H9 (cell line): ENCODE measurements at regions not wholly inside any gene's neighbourhood (a gene's known extent, or its start where the extent isn't known, plus 50 kb on each side); places are given as distances from the start of the nearest gene placed in this dataset.

Experiments
- DNase-seq: peaks from one replicate; pipeline ENCODE4 v3.0.0-alpha.2; 2017
- H2AFZ ChIP-seq: one replicate; pipeline ENCODE4 v1.6.1; 2013; ENCODE audit warnings: mild to moderate bottlenecking, low read length, control low read depth, moderate library complexity
- H2AK5ac ChIP-seq: 2 replicates; pipeline ENCODE4 v1.6.1; 2013; ENCODE audit warnings: low read length, control low read depth, mixed read lengths; ENCODE audit not compliant: insufficient read length
- H2BK120ac ChIP-seq: one replicate; pipeline ENCODE4 v1.6.1; 2013; ENCODE audit warnings: low read depth, mild to moderate bottlenecking, low read length, control low read depth, inconsistent platforms; ENCODE audit not compliant: poor library complexity, severe bottlenecking
- H2BK12ac ChIP-seq: 2 replicates; pipeline ENCODE4 v1.6.1; 2013; ENCODE audit warnings: low read length, control low read depth, mixed read lengths, low read depth; ENCODE audit not compliant: insufficient read length
- H2BK15ac ChIP-seq: 2 replicates; pipeline ENCODE4 v1.6.1; 2013; ENCODE audit warnings: low read depth, low read length, control low read depth
- H2BK20ac ChIP-seq: one replicate; pipeline ENCODE4 v1.6.1; 2013; ENCODE audit warnings: low read depth, mild to moderate bottlenecking, low read length, control low read depth, inconsistent platforms; ENCODE audit not compliant: poor library complexity, severe bottlenecking
- H2BK5ac ChIP-seq: 2 replicates; pipeline ENCODE4 v1.6.1; 2013; ENCODE audit warnings: low read length, control low read depth, mixed read lengths; ENCODE audit not compliant: insufficient read length
- H3K14ac ChIP-seq: 2 replicates; pipeline ENCODE4 v1.6.1; 2013; ENCODE audit warnings: low read length, control low read depth; ENCODE audit not compliant: insufficient read depth
- H3K18ac ChIP-seq: 2 replicates; pipeline ENCODE4 v1.6.1; 2013; ENCODE audit warnings: low read depth, mild to moderate bottlenecking, mixed read lengths, low read length, control low read depth; ENCODE audit not compliant: insufficient read length
- H3K23ac ChIP-seq: 2 replicates; pipeline ENCODE4 v1.6.1; 2013; ENCODE audit warnings: low read length, control low read depth, mixed read lengths, low read depth; ENCODE audit not compliant: insufficient read length
- H3K23me2 ChIP-seq: 2 replicates; pipeline ENCODE4 v1.6.1; 2013; ENCODE audit warnings: low read depth, mild to moderate bottlenecking, mixed read lengths, low read length, control low read depth; ENCODE audit not compliant: insufficient read length, poor library complexity, severe bottlenecking
- H3K27ac ChIP-seq: 2 replicates; pipeline ENCODE4 v1.5.1; 2013; ENCODE audit warnings: low read length, control low read depth, mixed read lengths, low read depth; ENCODE audit not compliant: insufficient read length
- H3K27me3 ChIP-seq: 2 replicates; pipeline ENCODE4 v1.6.1; 2013; ENCODE audit warnings: low read length, control low read depth, inconsistent platforms; ENCODE audit not compliant: insufficient read depth
- H3K4ac ChIP-seq: 2 replicates; pipeline ENCODE4 v1.6.1; 2013; ENCODE audit warnings: low read depth, mild to moderate bottlenecking, control low read depth, inconsistent platforms, low read length, moderate library complexity
- H3K4me1 ChIP-seq: 2 replicates; pipeline ENCODE4 v1.6.1; 2013; ENCODE audit warnings: low read length, control low read depth, inconsistent platforms; ENCODE audit not compliant: insufficient read depth
- H3K4me2 ChIP-seq: 2 replicates; pipeline ENCODE4 v1.6.1; 2013; ENCODE audit warnings: low read length, control low read depth, mixed read lengths; ENCODE audit not compliant: insufficient read length, insufficient read depth
- H3K56ac ChIP-seq: 2 replicates; pipeline ENCODE4 v1.6.1; 2013; ENCODE audit warnings: low read depth, mild to moderate bottlenecking, mixed read lengths, low read length, control low read depth; ENCODE audit not compliant: insufficient read length
- H3K79me1 ChIP-seq: 2 replicates; pipeline ENCODE4 v1.6.1; 2013; ENCODE audit warnings: low read depth, mild to moderate bottlenecking, moderate library complexity, low read length, control low read depth, inconsistent platforms; ENCODE audit not compliant: insufficient read depth, poor library complexity, severe bottlenecking
- H3K79me2 ChIP-seq: 2 replicates; pipeline ENCODE4 v1.6.1; 2013; ENCODE audit warnings: low read length, control low read depth, inconsistent platforms; ENCODE audit not compliant: insufficient read depth
- H3K9ac ChIP-seq: 2 replicates; pipeline ENCODE4 v1.6.1; 2013; ENCODE audit warnings: low read length, control low read depth, mixed read lengths; ENCODE audit not compliant: insufficient read length; ENCODE audit errors: extremely low read depth
- H3K9me3 ChIP-seq: one replicate; pipeline ENCODE4 v1.6.1; 2013; ENCODE audit warnings: low read depth, low read length, inconsistent platforms; ENCODE audit not compliant: control insufficient read depth
- H3T11ph ChIP-seq: one replicate; pipeline ENCODE4 v1.6.1; 2013; ENCODE audit warnings: mild to moderate bottlenecking, low read length, control low read depth, inconsistent platforms
- H4K20me1 ChIP-seq: one replicate; pipeline ENCODE4 v1.6.1; 2013; ENCODE audit not compliant: control insufficient read depth, insufficient read length, insufficient read depth
- H4K5ac ChIP-seq: 2 replicates; pipeline ENCODE4 v1.6.1; 2013; ENCODE audit warnings: low read depth, mild to moderate bottlenecking, mixed read lengths, low read length, control low read depth; ENCODE audit not compliant: insufficient read length
- H4K8ac ChIP-seq: replicated peaks from 2 replicates; pipeline ENCODE4 v1.6.1; 2013; ENCODE audit warnings: low read length, control low read depth, mixed read lengths, low read depth; ENCODE audit not compliant: insufficient read length
- H4K91ac ChIP-seq: 2 replicates; pipeline ENCODE4 v1.6.1; 2013; ENCODE audit warnings: low read depth, mild to moderate bottlenecking, moderate library complexity, mixed read lengths, low read length, control low read depth; ENCODE audit not compliant: insufficient read length
- H3K27ac Mint-ChIP-seq, 3 experiments: 2 replicates in 2 of 3; 3 replicates in 1 of 3; pipeline ENCODE4 v1.8.0; 2020 to 2021; ENCODE audit warnings: mixed read lengths in 3 of 3, mild to moderate bottlenecking in 1 of 3, moderate library complexity in 1 of 3
- H3K27me3 Mint-ChIP-seq: 2 replicates; pipeline ENCODE4 v1.8.0; 2021; ENCODE audit warnings: low read depth, mild to moderate bottlenecking, moderate library complexity, mixed read lengths
- H3K36me3 Mint-ChIP-seq, 3 experiments: 2 replicates in 2 of 3; 3 replicates in 1 of 3; pipeline ENCODE4 v1.8.0; 2020 to 2021; ENCODE audit warnings: low read depth in 3 of 3, mixed read lengths in 3 of 3; ENCODE audit not compliant: insufficient read depth in 1 of 3
- H3K4me1 Mint-ChIP-seq, 2 experiments: 2 replicates each; pipeline ENCODE4 v1.8.0; 2020; ENCODE audit warnings: mixed read lengths in 2 of 2
- H3K4me3 Mint-ChIP-seq, 2 experiments: 2 replicates in 1 of 2; 3 replicates in 1 of 2; pipeline ENCODE4 v1.8.0; 2020 to 2021; ENCODE audit warnings: mild to moderate bottlenecking in 2 of 2, mixed read lengths in 2 of 2, moderate library complexity in 1 of 2
- H3K9me3 Mint-ChIP-seq, 2 experiments: 2 replicates in 1 of 2; 3 replicates in 1 of 2; pipeline ENCODE4 v1.8.0; 2020; ENCODE audit warnings: mild to moderate bottlenecking in 2 of 2, mixed read lengths in 2 of 2, moderate library complexity in 1 of 2
- WGBS: extraction: QIAGEN DNeasy Blood & Tissue Kit; methylation state at CpG from one replicate; pipeline ENCODE4 v1.1.7; 2013; ENCODE audit warnings: missing lambda C conversion rate, low lambda C conversion rate, mixed read lengths; ENCODE audit not compliant: insufficient read length; ENCODE audit errors: extremely low coverage; 5-methylcytosine and 5-hydroxymethylcytosine counted together
- TF ChIP-seq, protein P1 (sequence below): fragments of 200-600 bp; sonication (generic); conservative IDR thresholded peaks from 3 replicates; pipeline ENCODE4 v1.8.0; 2021; ENCODE audit warnings: antibody characterized with exemption, mild to moderate bottlenecking

DNA sequence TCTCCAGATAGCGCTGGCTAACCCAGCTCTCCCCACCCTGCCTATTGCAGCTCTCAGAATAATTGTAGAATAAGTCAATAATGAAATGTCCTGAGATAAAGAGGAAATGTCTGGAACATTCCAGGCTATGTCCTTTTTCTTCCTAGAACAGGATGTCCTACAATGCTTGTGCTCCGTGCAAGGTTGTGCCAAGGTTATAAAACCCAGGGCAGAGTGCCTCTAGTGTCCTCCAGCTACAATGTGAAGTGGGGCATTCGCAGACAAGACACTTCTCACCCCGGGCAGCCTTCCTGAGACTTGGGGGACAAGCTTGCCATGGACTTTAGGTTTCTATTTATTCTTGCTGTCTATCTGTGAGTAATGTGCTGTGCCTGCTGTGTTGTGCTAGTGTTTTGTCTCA is 900.6 kb downstream of the TUSC7 start:
- Histone ChIP-seq H2BK20ac (no peak overlapping the region), H3K79me1 (no peaks in the 10 kb centered on the region), H2AK5ac (no peak overlapping the region), H4K8ac (no peak overlapping the region), H2AFZ (no peak overlapping the region), H3K27ac (no peak overlapping the region), H3K9me3 (no peaks in the 10 kb centered on the region), H4K5ac (no peak overlapping the region), H2BK5ac (no peak overlapping the region), H3K4ac (no peak overlapping the region), H3K23ac (no peak overlapping the region), H3K4me1 (no peaks in the 10 kb centered on the region), H3K56ac (no peak overlapping the region), H3K27me3 (no peaks in the 10 kb centered on the region), H4K91ac (no peak overlapping the region), H3K9ac (no peak overlapping the region), H2BK12ac (no peak overlapping the region), H3K18ac (no peak overlapping the region), H3T11ph (no peak overlapping the region), H2BK15ac (no peak overlapping the region), H3K79me2 (no peaks in the 10 kb centered on the region), H3K23me2 (no peaks in the 10 kb centered on the region), H3K14ac (no peak overlapping the region), H3K4me2 (no peak overlapping the region), H2BK120ac (no peak overlapping the region), H4K20me1 (no peaks in the 10 kb centered on the region)
- WGBS = no CpG with 5 or more reads among the region's 4 CpGs
- Mint-ChIP-seq H3K36me3 (no peaks in the 10 kb centered on the region), H3K27ac (no peak overlapping the region), H3K27me3 (no peaks in the 10 kb centered on the region), H3K4me1 (peaks cover 0 to 6% of the 10 kb centered on the region in 2 experiments; a peak in 2 of 4 replicates), H3K9me3 (peaks cover 0 to 2% of the 10 kb centered on the region in 2 experiments; a peak in 1 of 5 replicates), H3K4me3 (no peak overlapping the region)
- no peak for DNase-seq
- TF ChIP-seq, protein P1, sequence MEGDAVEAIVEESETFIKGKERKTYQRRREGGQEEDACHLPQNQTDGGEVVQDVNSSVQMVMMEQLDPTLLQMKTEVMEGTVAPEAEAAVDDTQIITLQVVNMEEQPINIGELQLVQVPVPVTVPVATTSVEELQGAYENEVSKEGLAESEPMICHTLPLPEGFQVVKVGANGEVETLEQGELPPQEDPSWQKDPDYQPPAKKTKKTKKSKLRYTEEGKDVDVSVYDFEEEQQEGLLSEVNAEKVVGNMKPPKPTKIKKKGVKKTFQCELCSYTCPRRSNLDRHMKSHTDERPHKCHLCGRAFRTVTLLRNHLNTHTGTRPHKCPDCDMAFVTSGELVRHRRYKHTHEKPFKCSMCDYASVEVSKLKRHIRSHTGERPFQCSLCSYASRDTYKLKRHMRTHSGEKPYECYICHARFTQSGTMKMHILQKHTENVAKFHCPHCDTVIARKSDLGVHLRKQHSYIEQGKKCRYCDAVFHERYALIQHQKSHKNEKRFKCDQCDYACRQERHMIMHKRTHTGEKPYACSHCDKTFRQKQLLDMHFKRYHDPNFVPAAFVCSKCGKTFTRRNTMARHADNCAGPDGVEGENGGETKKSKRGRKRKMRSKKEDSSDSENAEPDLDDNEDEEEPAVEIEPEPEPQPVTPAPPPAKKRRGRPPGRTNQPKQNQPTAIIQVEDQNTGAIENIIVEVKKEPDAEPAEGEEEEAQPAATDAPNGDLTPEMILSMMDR = no peak
